NT2/D1 (cell line): ENCODE measurements at regions not wholly inside any gene's neighbourhood (a gene's known extent, or its start where the extent isn't known, plus 50 kb on each side); places are given as distances from the start of the nearest gene placed in this dataset.

ENCODE experiments used
- DNase-seq: peaks from one replicate; pipeline ENCODE4 v3.0.0-alpha.2; 2011; ENCODE audit warnings: low read depth, low spot score
- H3K27me3 ChIP-seq: 2 replicates; pipeline ENCODE4 v1.6.0; 2011; ENCODE audit warnings: mild to moderate bottlenecking; ENCODE audit not compliant: insufficient read length, insufficient read depth
- H3K36me3 ChIP-seq: 2 replicates; pipeline ENCODE4 v1.6.1; 2011; ENCODE audit warnings: mild to moderate bottlenecking, low read length, mixed read lengths; ENCODE audit not compliant: insufficient read depth, insufficient read length
- H3K4me1 ChIP-seq: 2 replicates; pipeline ENCODE4 v1.5.1; 2011; ENCODE audit not compliant: insufficient read depth, insufficient read length
- H3K4me3 ChIP-seq: 2 replicates; pipeline ENCODE4 v1.5.1; 2011; ENCODE audit warnings: low read depth; ENCODE audit not compliant: insufficient read length
- H3K9ac ChIP-seq: 2 replicates; pipeline ENCODE4 v1.6.0; 2011; ENCODE audit warnings: low read depth; ENCODE audit not compliant: insufficient read length
- H3K9me3 ChIP-seq: 2 replicates; pipeline ENCODE4 v1.5.1; 2011; ENCODE audit warnings: mild to moderate bottlenecking, low read length; ENCODE audit not compliant: insufficient read depth
- SUZ12 ChIP-seq: IDR thresholded peaks from 2 replicates; pipeline ENCODE4 v1.6.1; 2011; ENCODE audit not compliant: insufficient read length, insufficient read depth; ENCODE audit errors: extremely low read depth
- YY1 ChIP-seq: IDR thresholded peaks from 2 replicates; pipeline ENCODE4 v1.6.1; 2011; ENCODE audit not compliant: insufficient read length, insufficient read depth
- ZNF274 ChIP-seq: IDR thresholded peaks from 2 replicates; pipeline ENCODE4 v1.6.1; 2011; ENCODE audit warnings: mild to moderate bottlenecking, low read depth, low read length

DNA sequence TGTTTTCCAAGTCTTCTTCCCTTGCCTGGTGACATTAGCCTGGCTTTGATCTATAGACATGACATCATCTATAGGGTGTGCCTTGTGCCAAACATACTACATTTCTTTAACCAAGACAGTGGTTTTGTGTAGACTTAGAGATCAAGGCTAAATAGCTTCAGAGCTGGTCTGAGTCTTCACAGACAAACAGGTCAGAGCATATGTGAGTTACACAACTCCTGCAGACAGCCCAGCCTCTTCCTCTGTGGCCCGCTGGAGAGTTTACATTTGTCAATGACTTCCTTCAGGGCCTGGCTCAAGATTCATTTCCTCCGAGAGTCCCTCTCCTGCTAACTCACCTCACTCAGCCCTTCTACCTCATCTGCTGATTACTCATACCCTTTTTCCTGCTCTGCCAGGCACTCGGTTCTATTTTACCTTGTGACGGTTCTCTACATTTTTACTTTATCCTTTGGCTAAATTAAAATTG lies 73.1 kb upstream of the TANC2 start:
- no peak overlapping the region for H3K4me3 ChIP-seq
- no peak for TF ChIP-seq ZNF274
- no peak for TF ChIP-seq SUZ12
- no peak for TF ChIP-seq YY1
- no peaks in the 10 kb centered on the region for H3K36me3 ChIP-seq
- H3K27me3 ChIP-seq = no peaks in the 10 kb centered on the region
- no peak overlapping the region for H3K9ac ChIP-seq
- no peak for DNase-seq
- H3K4me1 ChIP-seq = peaks cover 2% of the 10 kb centered on the region
- no peaks in the 10 kb centered on the region for H3K9me3 ChIP-seq

GRCh38 chr17:62892061-62892675 lies 73.9 kb upstream of the TANC2 start:
- no peaks in the 10 kb centered on the region for H3K9me3 ChIP-seq
- peaks cover 2% of the 10 kb centered on the region for H3K4me1 ChIP-seq
- DNase-seq = no peak
- H3K9ac ChIP-seq = no peak overlapping the region
- TF ChIP-seq YY1 (no peak), SUZ12 (no peak), ZNF274 (no peak)
- no peaks in the 10 kb centered on the region for H3K27me3 ChIP-seq
- H3K4me3 ChIP-seq = no peak overlapping the region
- H3K36me3 ChIP-seq = no peaks in the 10 kb centered on the region

GRCh38 chr17:62891659-62892058 lies 74.4 kb upstream of the TANC2 start:
- no peaks in the 10 kb centered on the region for H3K36me3 ChIP-seq
- H3K4me3 ChIP-seq = no peak overlapping the region
- H3K4me1 ChIP-seq = peaks cover 2% of the 10 kb centered on the region
- no peaks in the 10 kb centered on the region for H3K9me3 ChIP-seq
- DNase-seq = no peak
- H3K9ac ChIP-seq = no peak overlapping the region
- no peaks in the 10 kb centered on the region for H3K27me3 ChIP-seq
- TF ChIP-seq SUZ12 = no peak
- TF ChIP-seq ZNF274 = no peak
- no peak for TF ChIP-seq YY1

DNA sequence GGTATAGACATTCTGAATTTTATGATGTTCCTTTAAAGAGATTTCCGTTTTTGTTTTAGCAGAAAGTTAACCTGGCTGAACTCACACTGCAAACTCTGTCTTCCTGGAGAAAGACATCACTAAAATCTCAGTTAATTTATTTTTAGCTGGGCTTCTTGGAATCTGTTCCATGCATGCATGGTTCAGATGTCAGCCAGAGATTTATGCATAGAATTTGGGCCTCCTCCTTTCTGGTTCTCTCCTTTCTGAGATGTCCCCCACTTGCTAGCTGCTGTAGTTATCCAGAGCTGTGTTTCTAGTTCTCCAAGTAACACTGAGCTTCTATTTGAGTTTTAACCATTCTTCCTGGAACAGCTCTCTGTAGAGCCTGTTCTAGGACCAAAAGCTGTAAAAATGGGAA lies 77.3 kb upstream of the TANC2 start:
- Histone ChIP-seq H3K4me3 (no peak overlapping the region), H3K9ac (no peak overlapping the region), H3K4me1 (no peaks in the 10 kb centered on the region), H3K27me3 (no peaks in the 10 kb centered on the region), H3K36me3 (no peaks in the 10 kb centered on the region), H3K9me3 (no peaks in the 10 kb centered on the region)
- TF ChIP-seq SUZ12 (no peak), ZNF274 (no peak), YY1 (no peak)
- no peak for DNase-seq

- no peaks in the 10 kb centered on the region for H3K9me3 ChIP-seq
- TF ChIP-seq YY1 (no peak), ZNF274 (no peak), SUZ12 (no peak)
Observed at GRCh38 chr17:62888148-62888547, 77.9 kb upstream of the TANC2 start.

DNA sequence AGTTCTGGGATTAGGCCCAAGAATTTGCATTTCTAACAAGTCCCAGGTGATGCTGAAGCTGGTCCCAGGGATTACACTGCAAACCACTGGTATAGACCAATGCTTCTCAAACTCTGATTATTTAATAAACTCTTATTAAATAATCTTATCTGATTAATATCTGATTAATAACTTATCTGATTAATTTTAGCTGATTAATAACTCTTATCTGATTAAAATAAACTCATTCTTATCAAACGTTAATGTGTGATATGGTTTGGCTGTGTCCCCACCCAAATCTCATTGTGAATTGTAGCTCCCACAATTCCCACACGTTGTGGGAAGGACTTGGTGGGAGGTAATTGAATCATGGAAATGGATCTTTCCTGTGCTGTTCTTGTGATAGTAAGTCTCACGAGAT lies 78.6 kb upstream of the TANC2 start:
- H3K36me3 ChIP-seq = no peaks in the 10 kb centered on the region
- no peaks in the 10 kb centered on the region for H3K4me1 ChIP-seq
- no peak overlapping the region for H3K9ac ChIP-seq
- no peak overlapping the region for H3K4me3 ChIP-seq
- no peak for DNase-seq
- TF ChIP-seq SUZ12 = no peak
- TF ChIP-seq YY1 = no peak
- TF ChIP-seq ZNF274 = no peak
- H3K9me3 ChIP-seq = no peaks in the 10 kb centered on the region
- no peaks in the 10 kb centered on the region for H3K27me3 ChIP-seq

More at GRCh38 chr17:62888148-62888547, 77.9 kb upstream of the TANC2 start:
- no peaks in the 10 kb centered on the region for H3K27me3 ChIP-seq
- no peaks in the 10 kb centered on the region for H3K36me3 ChIP-seq
- H3K4me1 ChIP-seq = no peaks in the 10 kb centered on the region
- no peak overlapping the region for H3K4me3 ChIP-seq
- no peak for DNase-seq
- H3K9ac ChIP-seq = no peak overlapping the region

DNA sequence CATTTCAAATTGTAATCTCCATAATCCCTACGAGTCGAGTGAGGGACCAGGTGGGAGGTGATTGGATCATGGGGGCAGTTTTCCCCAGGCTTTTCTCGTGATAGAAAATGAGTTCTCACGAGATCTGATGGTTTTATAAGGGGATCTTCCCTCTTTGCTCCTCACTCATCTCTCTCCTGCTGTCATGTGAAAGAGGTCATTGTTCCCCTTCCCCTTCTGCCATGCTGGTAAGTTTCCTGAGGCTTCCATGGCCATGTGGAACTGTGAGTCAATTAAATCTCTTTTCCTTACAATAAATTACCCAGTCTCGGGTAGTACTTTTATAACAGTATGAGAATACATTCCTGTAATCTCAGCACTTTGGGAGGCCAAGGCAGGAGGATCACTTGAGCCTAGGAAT lies 76.7 kb upstream of the MARCHF10 start:
- no peak overlapping the region for H3K9ac ChIP-seq
- TF ChIP-seq YY1 (no peak), SUZ12 (no peak), ZNF274 (no peak)
- no peaks in the 10 kb centered on the region for H3K4me1 ChIP-seq
- no peaks in the 10 kb centered on the region for H3K27me3 ChIP-seq
- no peak overlapping the region for H3K4me3 ChIP-seq
- H3K36me3 ChIP-seq = no peaks in the 10 kb centered on the region
- DNase-seq = no peak
- no peaks in the 10 kb centered on the region for H3K9me3 ChIP-seq

DNA sequence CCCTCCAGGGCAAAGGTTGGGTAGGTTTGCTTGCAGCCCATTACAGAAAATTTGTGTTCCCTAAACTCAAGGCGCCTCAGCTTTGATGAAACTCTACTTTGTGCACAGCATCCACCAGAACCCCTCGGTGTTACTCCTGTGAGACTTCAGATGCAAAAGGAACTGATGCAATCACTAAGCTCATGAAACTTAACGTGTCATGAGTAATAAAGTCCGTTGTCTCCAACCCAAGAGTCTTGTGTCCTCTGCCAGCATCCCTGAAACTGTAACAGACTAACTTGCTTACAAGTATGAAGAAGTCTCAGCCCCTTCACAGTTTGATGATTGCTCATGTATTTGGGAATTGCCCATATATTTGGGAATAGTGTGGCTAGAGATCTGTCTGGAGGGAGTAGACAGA lies 74.8 kb upstream of the MARCHF10 start:
- no peaks in the 10 kb centered on the region for H3K36me3 ChIP-seq
- H3K4me3 ChIP-seq = no peak overlapping the region
- no peaks in the 10 kb centered on the region for H3K4me1 ChIP-seq
- no peaks in the 10 kb centered on the region for H3K27me3 ChIP-seq
- no peak for DNase-seq
- TF ChIP-seq YY1 (no peak), SUZ12 (no peak), ZNF274 (no peak)
- H3K9ac ChIP-seq = no peak overlapping the region
- no peaks in the 10 kb centered on the region for H3K9me3 ChIP-seq
